ENCODE measurements at regions not wholly inside any gene's neighbourhood (a gene's known extent, or its start where the extent isn't known, plus 50 kb on each side); places are given as distances from the start of the nearest gene placed in this dataset.

DNA sequence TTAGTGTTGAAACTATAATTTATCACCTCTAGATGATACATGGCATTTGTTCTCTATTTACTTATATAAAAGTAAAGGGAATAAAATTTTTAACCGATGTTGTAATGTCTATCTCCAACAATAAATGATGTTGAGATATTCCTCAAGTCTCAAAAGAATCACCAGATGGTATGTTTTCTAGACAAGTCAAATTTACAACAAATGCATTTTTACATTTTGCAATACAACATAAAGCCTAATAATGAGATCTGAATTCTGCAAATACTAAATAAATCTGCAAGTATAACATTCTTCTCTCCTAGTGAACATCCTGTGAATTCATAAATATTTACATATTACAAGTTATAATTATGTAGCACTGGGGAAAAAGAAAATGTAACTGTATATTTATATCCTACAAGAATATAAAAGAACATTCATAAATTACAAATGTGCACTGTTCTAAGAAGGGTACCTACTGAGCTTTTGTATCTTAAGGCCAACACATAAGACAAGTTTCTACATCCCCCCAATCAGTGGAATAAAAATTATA, 1504.4 kb upstream of the ZEB2 start:
- Histone ChIP-seq H3K4me1 (ENCODE audit: control insufficient read depth, insufficient read depth, low read length) (no peaks in the 10 kb centered on the region), H3K27me3 (ENCODE audit: control insufficient read depth, insufficient read depth, low read length) (no peaks in the 10 kb centered on the region), H3K27ac (ENCODE audit: low read length) (no peak overlapping the region), H3K4me3 (ENCODE audit: low read depth in 2 of 2, low read length in 2 of 2) (no peak overlapping the region), H3K36me3 (ENCODE audit: control insufficient read depth, insufficient read depth, low read length) (no peaks in the 10 kb centered on the region), H3K9me3 (ENCODE audit: control insufficient read depth, insufficient read depth, low read depth, low read length) (no peaks in the 10 kb centered on the region)
- ATAC-seq (no peak), DNase-seq (ENCODE audit: low read depth, low spot score) (no peak)
- intact Hi-C loops (cut with micrococcal nuclease; ENCODE audit: unreplicated experiment) (no loop called here), in situ Hi-C loops (cut with HindIII; ENCODE audit: low pct_unique_long_range_greater_than_20kb, low sequenced_read_pairs) (no loop called here)
- TF ChIP-seq, protein P1, sequence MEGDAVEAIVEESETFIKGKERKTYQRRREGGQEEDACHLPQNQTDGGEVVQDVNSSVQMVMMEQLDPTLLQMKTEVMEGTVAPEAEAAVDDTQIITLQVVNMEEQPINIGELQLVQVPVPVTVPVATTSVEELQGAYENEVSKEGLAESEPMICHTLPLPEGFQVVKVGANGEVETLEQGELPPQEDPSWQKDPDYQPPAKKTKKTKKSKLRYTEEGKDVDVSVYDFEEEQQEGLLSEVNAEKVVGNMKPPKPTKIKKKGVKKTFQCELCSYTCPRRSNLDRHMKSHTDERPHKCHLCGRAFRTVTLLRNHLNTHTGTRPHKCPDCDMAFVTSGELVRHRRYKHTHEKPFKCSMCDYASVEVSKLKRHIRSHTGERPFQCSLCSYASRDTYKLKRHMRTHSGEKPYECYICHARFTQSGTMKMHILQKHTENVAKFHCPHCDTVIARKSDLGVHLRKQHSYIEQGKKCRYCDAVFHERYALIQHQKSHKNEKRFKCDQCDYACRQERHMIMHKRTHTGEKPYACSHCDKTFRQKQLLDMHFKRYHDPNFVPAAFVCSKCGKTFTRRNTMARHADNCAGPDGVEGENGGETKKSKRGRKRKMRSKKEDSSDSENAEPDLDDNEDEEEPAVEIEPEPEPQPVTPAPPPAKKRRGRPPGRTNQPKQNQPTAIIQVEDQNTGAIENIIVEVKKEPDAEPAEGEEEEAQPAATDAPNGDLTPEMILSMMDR (IDR thresholded peaks at IDR 0.05), result no peak
- no peak for TF ChIP-seq SIN3A (IDR thresholded peaks at IDR 0.05; ENCODE audit: borderline replicate concordance, insufficient read depth, low read depth, low read length)
- no peak for TF ChIP-seq POLR2AphosphoS5 (IDR thresholded peaks at IDR 0.05; ENCODE audit: low read depth, low read length)
- TF ChIP-seq TCF7L2 (IDR thresholded peaks at IDR 0.05; ENCODE audit: low read depth, low read length), result no peak
- TF ChIP-seq, protein P2, sequence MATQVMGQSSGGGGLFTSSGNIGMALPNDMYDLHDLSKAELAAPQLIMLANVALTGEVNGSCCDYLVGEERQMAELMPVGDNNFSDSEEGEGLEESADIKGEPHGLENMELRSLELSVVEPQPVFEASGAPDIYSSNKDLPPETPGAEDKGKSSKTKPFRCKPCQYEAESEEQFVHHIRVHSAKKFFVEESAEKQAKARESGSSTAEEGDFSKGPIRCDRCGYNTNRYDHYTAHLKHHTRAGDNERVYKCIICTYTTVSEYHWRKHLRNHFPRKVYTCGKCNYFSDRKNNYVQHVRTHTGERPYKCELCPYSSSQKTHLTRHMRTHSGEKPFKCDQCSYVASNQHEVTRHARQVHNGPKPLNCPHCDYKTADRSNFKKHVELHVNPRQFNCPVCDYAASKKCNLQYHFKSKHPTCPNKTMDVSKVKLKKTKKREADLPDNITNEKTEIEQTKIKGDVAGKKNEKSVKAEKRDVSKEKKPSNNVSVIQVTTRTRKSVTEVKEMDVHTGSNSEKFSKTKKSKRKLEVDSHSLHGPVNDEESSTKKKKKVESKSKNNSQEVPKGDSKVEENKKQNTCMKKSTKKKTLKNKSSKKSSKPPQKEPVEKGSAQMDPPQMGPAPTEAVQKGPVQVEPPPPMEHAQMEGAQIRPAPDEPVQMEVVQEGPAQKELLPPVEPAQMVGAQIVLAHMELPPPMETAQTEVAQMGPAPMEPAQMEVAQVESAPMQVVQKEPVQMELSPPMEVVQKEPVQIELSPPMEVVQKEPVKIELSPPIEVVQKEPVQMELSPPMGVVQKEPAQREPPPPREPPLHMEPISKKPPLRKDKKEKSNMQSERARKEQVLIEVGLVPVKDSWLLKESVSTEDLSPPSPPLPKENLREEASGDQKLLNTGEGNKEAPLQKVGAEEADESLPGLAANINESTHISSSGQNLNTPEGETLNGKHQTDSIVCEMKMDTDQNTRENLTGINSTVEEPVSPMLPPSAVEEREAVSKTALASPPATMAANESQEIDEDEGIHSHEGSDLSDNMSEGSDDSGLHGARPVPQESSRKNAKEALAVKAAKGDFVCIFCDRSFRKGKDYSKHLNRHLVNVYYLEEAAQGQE (IDR thresholded peaks at IDR 0.05; ENCODE audit: insufficient read depth in 1 of 2, low read depth in 2 of 2, low read length in 1 of 2), result no peak
- CTCF ChIA-PET, result no interaction called here
- no TSS peak for BruUV-seq (replicated peaks)
- POLR2A ChIA-PET, result no interaction called here

DNA sequence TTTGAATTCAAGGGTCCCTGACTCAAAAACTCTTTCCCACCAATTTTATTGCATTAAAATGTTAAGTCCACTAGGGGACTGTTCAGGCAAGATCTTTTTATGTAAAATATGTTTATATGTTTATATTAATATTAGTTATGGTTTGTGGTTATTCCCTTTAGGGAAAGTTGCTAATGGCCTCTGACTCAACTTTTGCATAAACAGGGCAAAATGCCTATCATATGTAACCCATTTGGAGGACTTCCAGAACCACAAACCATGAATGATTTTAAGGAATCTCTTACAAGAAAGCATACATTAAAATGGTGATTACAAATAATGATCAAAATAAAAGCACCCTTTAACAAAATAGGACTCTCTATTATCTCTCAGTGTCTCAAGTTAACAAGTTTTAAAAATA, 1484.5 kb upstream of the ZEB2 start:
- H3K4me3 ChIP-seq (ENCODE audit: low read depth in 2 of 2, low read length in 2 of 2), result no peak overlapping the region
- H3K9me3 ChIP-seq (ENCODE audit: control insufficient read depth, insufficient read depth, low read depth, low read length), result no peaks in the 10 kb centered on the region
- ATAC-seq (no peak), DNase-seq (ENCODE audit: low read depth, low spot score) (no peak)
- in situ Hi-C loops (cut with HindIII; ENCODE audit: low pct_unique_long_range_greater_than_20kb, low sequenced_read_pairs) (no loop called here), intact Hi-C loops (cut with micrococcal nuclease; ENCODE audit: unreplicated experiment) (no loop called here)
- ChIA-PET POLR2A (no interaction called here), CTCF (no interaction called here)
- TF ChIP-seq SIN3A (IDR thresholded peaks at IDR 0.05; ENCODE audit: borderline replicate concordance, insufficient read depth, low read depth, low read length) (no peak), TCF7L2 (IDR thresholded peaks at IDR 0.05; ENCODE audit: low read depth, low read length) (no peak), POLR2AphosphoS5 (IDR thresholded peaks at IDR 0.05; ENCODE audit: low read depth, low read length) (no peak)
- TF ChIP-seq, protein P2 (IDR thresholded peaks at IDR 0.05; ENCODE audit: insufficient read depth in 1 of 2, low read depth in 2 of 2, low read length in 1 of 2), result no peak
- TF ChIP-seq, protein P1 (IDR thresholded peaks at IDR 0.05), result no peak
- H3K4me1 ChIP-seq (ENCODE audit: control insufficient read depth, insufficient read depth, low read length), result no peaks in the 10 kb centered on the region
- no peaks in the 10 kb centered on the region for H3K36me3 ChIP-seq (ENCODE audit: control insufficient read depth, insufficient read depth, low read length)
- no peaks in the 10 kb centered on the region for H3K27me3 ChIP-seq (ENCODE audit: control insufficient read depth, insufficient read depth, low read length)
- BruUV-seq (replicated peaks), result no TSS peak
- H3K27ac ChIP-seq (ENCODE audit: low read length), result no peak overlapping the region
